ENCODE measurements at regions not wholly inside any gene's neighbourhood (a gene's known extent, or its start where the extent isn't known, plus 50 kb on each side); places are given as distances from the start of the nearest gene placed in this dataset.

DNA sequence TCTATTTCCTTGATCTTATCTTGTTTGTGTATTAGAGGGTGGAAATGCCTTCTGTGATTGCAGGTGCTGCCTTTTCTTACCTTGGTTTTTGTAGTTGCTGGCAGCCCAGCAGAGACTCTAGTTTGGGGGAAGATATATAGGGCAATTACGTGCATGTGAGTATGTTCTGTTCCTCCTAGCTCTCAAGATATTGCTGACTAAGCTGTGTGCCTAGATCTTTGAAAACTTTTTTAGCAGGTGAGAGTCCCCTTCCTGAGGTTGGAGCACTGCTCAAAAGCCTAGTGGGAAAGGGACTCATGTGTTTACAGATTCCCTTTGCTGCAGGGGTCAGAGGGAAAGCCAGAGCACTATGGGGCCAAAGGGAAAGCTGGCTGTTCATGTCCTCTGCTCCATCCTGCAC is 136.1 kb downstream of the VSIG4 start:
- TF ChIP-seq, protein P1, sequence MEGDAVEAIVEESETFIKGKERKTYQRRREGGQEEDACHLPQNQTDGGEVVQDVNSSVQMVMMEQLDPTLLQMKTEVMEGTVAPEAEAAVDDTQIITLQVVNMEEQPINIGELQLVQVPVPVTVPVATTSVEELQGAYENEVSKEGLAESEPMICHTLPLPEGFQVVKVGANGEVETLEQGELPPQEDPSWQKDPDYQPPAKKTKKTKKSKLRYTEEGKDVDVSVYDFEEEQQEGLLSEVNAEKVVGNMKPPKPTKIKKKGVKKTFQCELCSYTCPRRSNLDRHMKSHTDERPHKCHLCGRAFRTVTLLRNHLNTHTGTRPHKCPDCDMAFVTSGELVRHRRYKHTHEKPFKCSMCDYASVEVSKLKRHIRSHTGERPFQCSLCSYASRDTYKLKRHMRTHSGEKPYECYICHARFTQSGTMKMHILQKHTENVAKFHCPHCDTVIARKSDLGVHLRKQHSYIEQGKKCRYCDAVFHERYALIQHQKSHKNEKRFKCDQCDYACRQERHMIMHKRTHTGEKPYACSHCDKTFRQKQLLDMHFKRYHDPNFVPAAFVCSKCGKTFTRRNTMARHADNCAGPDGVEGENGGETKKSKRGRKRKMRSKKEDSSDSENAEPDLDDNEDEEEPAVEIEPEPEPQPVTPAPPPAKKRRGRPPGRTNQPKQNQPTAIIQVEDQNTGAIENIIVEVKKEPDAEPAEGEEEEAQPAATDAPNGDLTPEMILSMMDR (IDR thresholded peaks at IDR 0.05), result no peak
- TF ChIP-seq EP300 (IDR thresholded peaks at IDR 0.05) (no peak), POLR2A (IDR thresholded peaks at IDR 0.05) (no peak)

All from tibial nerve (tissue), 4 donors.